ENCODE measurements at regions not wholly inside any gene's neighbourhood (a gene's known extent, or its start where the extent isn't known, plus 50 kb on each side); places are given as distances from the start of the nearest gene placed in this dataset.
"Not testable (repeated sequence)": the region's sequence is repeated elsewhere in the genome, so short reads cannot be mapped to it uniquely, and the experiment has no call there.

DNA sequence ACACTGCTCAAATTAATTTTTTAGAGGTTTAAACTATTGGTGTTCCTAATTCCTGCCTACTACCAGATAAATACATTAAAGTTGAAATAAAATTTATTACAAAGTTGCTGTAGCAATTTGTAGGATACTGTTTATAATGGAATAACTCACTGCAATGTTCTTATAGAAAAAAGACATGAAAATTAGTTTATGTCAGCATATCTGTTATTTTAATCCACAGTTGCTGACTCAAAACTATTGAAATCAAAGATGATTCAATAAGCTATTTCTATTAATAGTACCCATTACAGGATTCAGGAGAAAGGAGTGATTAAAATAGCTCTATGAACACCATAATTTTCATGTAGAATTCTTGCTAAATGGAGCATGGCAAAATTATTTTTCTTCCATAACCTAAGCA, 764.4 kb upstream of the NUDT12 start:
- Histone ChIP-seq H3K4me1 (ENCODE audit: control insufficient read depth, insufficient read depth, low read length) (no peaks in the 10 kb centered on the region), H3K9ac (ENCODE audit: low read length in 2 of 2) (no peak overlapping the region), H3K9me3 (ENCODE audit: control insufficient read depth in 2 of 2, low read length in 2 of 2) (no peaks in the 10 kb centered on the region), H3K27me3 (ENCODE audit: control insufficient read depth in 1 of 2, insufficient read depth in 2 of 2, low read length in 2 of 2) (no peaks in the 10 kb centered on the region), H3K27ac (ENCODE audit: low read length) (no peak overlapping the region), H3K4me3 (ENCODE audit: low read length in 2 of 2) (no peak overlapping the region), H3K36me3 (ENCODE audit: control insufficient read depth in 2 of 2, insufficient read depth in 2 of 2, low read length in 2 of 2) (no peaks in the 10 kb centered on the region)

DNA sequence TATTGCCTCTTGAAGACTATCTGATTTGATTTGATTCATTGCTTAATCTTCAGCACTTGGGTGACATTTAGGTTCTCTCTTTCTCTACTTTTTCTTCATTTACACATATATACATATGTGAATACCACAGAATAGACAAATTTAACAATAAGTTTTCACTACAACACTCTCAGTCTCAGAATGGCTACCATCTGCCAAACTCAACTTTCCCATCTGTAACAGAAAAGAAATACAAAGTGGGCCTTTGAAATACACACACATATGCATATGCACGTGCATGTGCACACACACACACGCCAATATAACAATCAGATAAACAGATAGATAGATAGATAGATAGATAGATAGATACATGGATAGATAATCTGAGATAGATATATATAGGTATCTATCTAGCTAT, 762.8 kb upstream of the NUDT12 start:
- Histone ChIP-seq H3K4me3 (ENCODE audit: low read length in 2 of 2) (no peak overlapping the region), H3K27ac (ENCODE audit: low read length) (no peak overlapping the region), H3K4me1 (ENCODE audit: control insufficient read depth, insufficient read depth, low read length) (no peaks in the 10 kb centered on the region), H3K36me3 (ENCODE audit: control insufficient read depth in 2 of 2, insufficient read depth in 2 of 2, low read length in 2 of 2) (no peaks in the 10 kb centered on the region), H3K27me3 (ENCODE audit: control insufficient read depth in 1 of 2, insufficient read depth in 2 of 2, low read length in 2 of 2) (no peaks in the 10 kb centered on the region), H3K9ac (ENCODE audit: low read length in 2 of 2) (no peak overlapping the region), H3K9me3 (ENCODE audit: control insufficient read depth in 2 of 2, low read length in 2 of 2) (no peaks in the 10 kb centered on the region)

GRCh38 chr5:104316676-104317075, 754.1 kb upstream of the NUDT12 start:
- H3K27ac ChIP-seq (ENCODE audit: low read length); H3K9me3 ChIP-seq (ENCODE audit: control insufficient read depth in 2 of 2, low read length in 2 of 2); H3K4me3 ChIP-seq (ENCODE audit: low read length in 2 of 2); H3K27me3 ChIP-seq (ENCODE audit: control insufficient read depth in 1 of 2, insufficient read depth in 2 of 2, low read length in 2 of 2); H3K9ac ChIP-seq (ENCODE audit: low read length in 2 of 2); H3K36me3 ChIP-seq (ENCODE audit: control insufficient read depth in 2 of 2, insufficient read depth in 2 of 2, low read length in 2 of 2); H3K4me1 ChIP-seq (ENCODE audit: control insufficient read depth, insufficient read depth, low read length): not testable (repeated sequence)

DNA sequence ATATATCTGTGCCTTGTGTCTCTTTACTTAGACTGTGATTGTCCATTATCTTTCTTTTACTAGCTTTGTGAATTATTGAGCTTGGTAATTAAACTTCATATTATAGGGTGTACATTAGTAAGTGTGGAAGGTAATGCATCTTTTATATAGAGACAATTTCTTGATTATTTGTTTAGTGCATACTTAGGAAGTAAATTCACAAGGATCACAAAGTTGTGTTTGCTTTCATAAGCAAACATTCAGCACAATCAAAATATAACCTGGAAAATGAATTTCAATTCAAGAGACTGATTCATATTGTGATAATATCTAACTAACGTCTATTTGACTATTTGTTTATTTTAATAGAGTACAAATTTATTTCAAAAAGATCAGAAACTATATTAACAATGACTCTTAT, 749.9 kb upstream of the NUDT12 start:
- no peak overlapping the region for H3K27ac ChIP-seq (ENCODE audit: low read length)
- no peak overlapping the region for H3K4me3 ChIP-seq (ENCODE audit: low read length in 2 of 2)
- H3K36me3 ChIP-seq (ENCODE audit: control insufficient read depth in 2 of 2, insufficient read depth in 2 of 2, low read length in 2 of 2), result no peaks in the 10 kb centered on the region
- no peaks in the 10 kb centered on the region for H3K4me1 ChIP-seq (ENCODE audit: control insufficient read depth, insufficient read depth, low read length)
- H3K27me3 ChIP-seq (ENCODE audit: control insufficient read depth in 1 of 2, insufficient read depth in 2 of 2, low read length in 2 of 2), result no peaks in the 10 kb centered on the region
- no peak overlapping the region for H3K9ac ChIP-seq (ENCODE audit: low read length in 2 of 2)
- H3K9me3 ChIP-seq (ENCODE audit: control insufficient read depth in 2 of 2, low read length in 2 of 2), result peaks cover 0 to 3% of the 10 kb centered on the region in 2 donors

DNA sequence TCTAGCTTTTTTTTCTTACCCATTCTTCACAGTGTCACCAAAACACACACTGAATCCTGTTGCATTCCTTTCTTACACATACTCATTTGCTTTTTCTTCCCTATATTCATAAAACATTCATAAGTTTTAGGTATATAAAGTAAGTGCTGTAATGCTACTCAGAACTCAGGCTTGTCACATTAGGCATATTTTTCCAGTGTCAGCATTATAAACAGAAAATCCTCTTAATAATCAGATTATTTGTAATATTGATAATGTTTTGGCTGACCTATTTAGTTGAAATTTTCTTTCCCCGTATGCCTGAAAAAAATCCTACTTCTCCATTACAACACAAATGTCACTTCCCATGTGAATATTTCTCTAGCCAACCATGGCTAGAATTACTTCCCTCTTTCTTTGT, 743.0 kb upstream of the NUDT12 start:
- H3K9me3 ChIP-seq (ENCODE audit: control insufficient read depth in 2 of 2, low read length in 2 of 2), result no peaks in the 10 kb centered on the region
- H3K4me1 ChIP-seq (ENCODE audit: control insufficient read depth, insufficient read depth, low read length), result no peaks in the 10 kb centered on the region
- H3K36me3 ChIP-seq (ENCODE audit: control insufficient read depth in 2 of 2, insufficient read depth in 2 of 2, low read length in 2 of 2), result no peaks in the 10 kb centered on the region
- no peak overlapping the region for H3K27ac ChIP-seq (ENCODE audit: low read length)
- H3K27me3 ChIP-seq (ENCODE audit: control insufficient read depth in 1 of 2, insufficient read depth in 2 of 2, low read length in 2 of 2), result no peaks in the 10 kb centered on the region
- H3K4me3 ChIP-seq (ENCODE audit: low read length in 2 of 2), result no peak overlapping the region
- no peak overlapping the region for H3K9ac ChIP-seq (ENCODE audit: low read length in 2 of 2)

- no peaks in the 10 kb centered on the region for H3K9me3 ChIP-seq (ENCODE audit: control insufficient read depth in 2 of 2, low read length in 2 of 2)
- H3K4me3 ChIP-seq (ENCODE audit: low read length in 2 of 2), result no peak overlapping the region
- no peak overlapping the region for H3K9ac ChIP-seq (ENCODE audit: low read length in 2 of 2)
- H3K27me3 ChIP-seq (ENCODE audit: control insufficient read depth in 1 of 2, insufficient read depth in 2 of 2, low read length in 2 of 2), result no peaks in the 10 kb centered on the region
- no peaks in the 10 kb centered on the region for H3K36me3 ChIP-seq (ENCODE audit: control insufficient read depth in 2 of 2, insufficient read depth in 2 of 2, low read length in 2 of 2)
- H3K27ac ChIP-seq (ENCODE audit: low read length), result no peak overlapping the region
- H3K4me1 ChIP-seq (ENCODE audit: control insufficient read depth, insufficient read depth, low read length), result no peaks in the 10 kb centered on the region
Measured at GRCh38 chr5:104299998-104300706, 737.6 kb upstream of the NUDT12 start.

DNA sequence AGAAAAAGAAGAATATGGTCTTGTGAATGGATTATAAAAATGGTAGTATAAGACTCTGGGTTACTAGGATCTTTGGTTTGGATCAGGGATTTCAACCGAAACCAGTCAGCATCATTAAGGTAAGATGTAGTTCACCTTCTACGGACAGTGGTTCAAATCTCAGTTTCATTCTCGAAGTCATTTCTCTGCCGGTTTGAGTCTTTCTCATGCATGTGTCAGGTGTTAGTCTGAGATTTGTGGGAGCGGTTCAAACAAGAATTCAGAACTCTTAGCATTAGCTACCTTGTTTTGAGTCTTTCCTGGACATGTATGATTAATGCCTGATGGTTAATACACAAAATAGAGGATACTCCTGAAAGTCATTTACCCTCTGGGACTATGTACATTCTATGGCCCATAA, 735.9 kb upstream of the NUDT12 start:
- no peak overlapping the region for H3K4me3 ChIP-seq (ENCODE audit: low read length in 2 of 2)
- no peaks in the 10 kb centered on the region for H3K4me1 ChIP-seq (ENCODE audit: control insufficient read depth, insufficient read depth, low read length)
- no peak overlapping the region for H3K9ac ChIP-seq (ENCODE audit: low read length in 2 of 2)
- H3K27ac ChIP-seq (ENCODE audit: low read length), result no peak overlapping the region
- no peaks in the 10 kb centered on the region for H3K9me3 ChIP-seq (ENCODE audit: control insufficient read depth in 2 of 2, low read length in 2 of 2)
- H3K27me3 ChIP-seq (ENCODE audit: control insufficient read depth in 1 of 2, insufficient read depth in 2 of 2, low read length in 2 of 2), result no peaks in the 10 kb centered on the region
- H3K36me3 ChIP-seq (ENCODE audit: control insufficient read depth in 2 of 2, insufficient read depth in 2 of 2, low read length in 2 of 2), result no peaks in the 10 kb centered on the region

DNA sequence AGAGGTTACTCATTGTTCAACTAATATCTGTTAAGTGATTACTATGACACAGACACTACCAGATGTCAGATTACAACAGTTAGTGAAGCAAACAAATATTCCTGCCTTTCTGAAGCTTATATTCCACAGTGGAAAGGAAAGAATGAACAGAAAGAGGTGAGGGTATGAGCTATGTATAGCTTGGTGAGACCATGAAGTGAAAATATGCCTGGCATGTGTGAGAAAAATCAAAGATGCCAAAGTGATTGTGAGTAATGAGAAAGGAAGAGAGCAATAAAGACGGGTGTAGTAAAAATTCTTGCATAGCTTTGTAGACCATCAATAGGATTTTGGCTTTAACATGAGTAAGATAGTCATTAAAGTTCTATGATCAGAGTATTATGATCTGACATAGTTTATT, 734.5 kb upstream of the NUDT12 start:
- no peak overlapping the region for H3K4me3 ChIP-seq (ENCODE audit: low read length in 2 of 2)
- no peak overlapping the region for H3K27ac ChIP-seq (ENCODE audit: low read length)
- H3K36me3 ChIP-seq (ENCODE audit: control insufficient read depth in 2 of 2, insufficient read depth in 2 of 2, low read length in 2 of 2), result no peaks in the 10 kb centered on the region
- H3K4me1 ChIP-seq (ENCODE audit: control insufficient read depth, insufficient read depth, low read length), result no peaks in the 10 kb centered on the region
- no peak overlapping the region for H3K9ac ChIP-seq (ENCODE audit: low read length in 2 of 2)
- H3K27me3 ChIP-seq (ENCODE audit: control insufficient read depth in 1 of 2, insufficient read depth in 2 of 2, low read length in 2 of 2), result no peaks in the 10 kb centered on the region
- H3K9me3 ChIP-seq (ENCODE audit: control insufficient read depth in 2 of 2, low read length in 2 of 2), result no peaks in the 10 kb centered on the region

- Histone ChIP-seq H3K4me1 (ENCODE audit: control insufficient read depth, insufficient read depth, low read length) (no peaks in the 10 kb centered on the region), H3K27ac (ENCODE audit: low read length) (no peak overlapping the region), H3K4me3 (ENCODE audit: low read length in 2 of 2) (no peak overlapping the region), H3K27me3 (ENCODE audit: control insufficient read depth in 1 of 2, insufficient read depth in 2 of 2, low read length in 2 of 2) (no peaks in the 10 kb centered on the region), H3K9me3 (ENCODE audit: control insufficient read depth in 2 of 2, low read length in 2 of 2) (no peaks in the 10 kb centered on the region), H3K36me3 (ENCODE audit: control insufficient read depth in 2 of 2, insufficient read depth in 2 of 2, low read length in 2 of 2) (no peaks in the 10 kb centered on the region), H3K9ac (ENCODE audit: low read length in 2 of 2) (no peak overlapping the region)
Measured at GRCh38 chr5:104295991-104296390, 733.4 kb upstream of the NUDT12 start.

DNA sequence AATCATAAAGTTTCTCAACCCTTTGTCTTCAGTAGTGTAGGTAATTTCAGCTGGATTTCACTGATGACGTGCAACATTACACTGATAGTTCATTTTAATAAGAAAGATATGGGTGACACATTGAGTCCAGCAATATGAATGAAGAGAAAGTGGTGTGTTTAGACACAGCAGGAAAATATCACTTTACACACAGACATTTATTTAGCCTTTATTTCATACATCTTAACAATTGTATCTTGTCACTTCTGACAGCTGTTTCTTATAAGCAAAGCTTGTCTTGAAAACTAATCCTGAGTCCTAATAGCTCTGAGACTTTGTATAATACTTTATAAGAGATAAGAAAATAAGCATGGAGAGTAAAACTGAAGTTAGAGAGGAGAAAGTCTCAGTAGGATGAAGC, 720.5 kb upstream of the NUDT12 start:
- Histone ChIP-seq H3K27ac (ENCODE audit: low read length) (no peak overlapping the region), H3K9me3 (ENCODE audit: control insufficient read depth in 2 of 2, low read length in 2 of 2) (no peaks in the 10 kb centered on the region), H3K9ac (ENCODE audit: low read length in 2 of 2) (no peak overlapping the region), H3K4me3 (ENCODE audit: low read length in 2 of 2) (no peak overlapping the region), H3K27me3 (ENCODE audit: control insufficient read depth in 1 of 2, insufficient read depth in 2 of 2, low read length in 2 of 2) (no peaks in the 10 kb centered on the region), H3K4me1 (ENCODE audit: control insufficient read depth, insufficient read depth, low read length) (no peaks in the 10 kb centered on the region), H3K36me3 (ENCODE audit: control insufficient read depth in 2 of 2, insufficient read depth in 2 of 2, low read length in 2 of 2) (no peaks in the 10 kb centered on the region)

DNA sequence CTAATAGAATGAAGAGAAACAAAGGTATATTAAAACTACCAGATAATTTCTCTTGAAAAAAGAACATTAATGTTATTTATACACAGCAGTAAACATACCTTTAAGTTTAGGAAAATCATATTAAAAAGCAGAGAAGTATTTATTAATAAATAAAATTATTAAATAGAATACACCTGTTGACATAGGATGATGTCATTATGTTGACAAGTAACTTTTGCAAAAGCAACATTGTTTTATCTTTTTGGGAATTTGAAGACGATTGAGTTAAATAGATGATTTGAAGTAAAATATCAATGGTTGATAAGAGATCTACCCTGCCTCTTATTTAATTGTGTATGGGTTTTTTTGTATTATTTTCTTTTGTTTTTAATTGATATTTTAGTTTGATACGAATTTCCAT, 711.1 kb upstream of the NUDT12 start:
- H3K9ac ChIP-seq (ENCODE audit: low read length in 2 of 2), result no peak overlapping the region
- no peak overlapping the region for H3K4me3 ChIP-seq (ENCODE audit: low read length in 2 of 2)
- H3K36me3 ChIP-seq (ENCODE audit: control insufficient read depth in 2 of 2, insufficient read depth in 2 of 2, low read length in 2 of 2), result no peaks in the 10 kb centered on the region
- no peaks in the 10 kb centered on the region for H3K27me3 ChIP-seq (ENCODE audit: control insufficient read depth in 1 of 2, insufficient read depth in 2 of 2, low read length in 2 of 2)
- no peaks in the 10 kb centered on the region for H3K9me3 ChIP-seq (ENCODE audit: control insufficient read depth in 2 of 2, low read length in 2 of 2)
- H3K4me1 ChIP-seq (ENCODE audit: control insufficient read depth, insufficient read depth, low read length), result no peaks in the 10 kb centered on the region
- no peak overlapping the region for H3K27ac ChIP-seq (ENCODE audit: low read length)
